A673 (cell line): ENCODE measurements at regions not wholly inside any gene's neighbourhood (a gene's known extent, or its start where the extent isn't known, plus 50 kb on each side); places are given as distances from the start of the nearest gene placed in this dataset.

Source experiments
- BruUV-seq: library from RNA; stranded (reverse); fragments of 400-500 nt; replicated peaks from 2 replicates; lab custom pipeline; 2021; lab: Mats Ljungman, UMichigan
- CTCF ChIA-PET: fragments of 300-600 bp; sonication (Branson Sonifier 250); formaldehyde crosslinking; loops from one replicate; lab custom pipeline; 2022; ENCODE audit warnings: antibody characterized with exemption; lab: Charles Lee
- POLR2A ChIA-PET: fragments of 300-600 bp; sonication (Branson Sonifier 250); formaldehyde crosslinking; loops from one replicate; lab custom pipeline; 2022; ENCODE audit warnings: antibody characterized with exemption; ENCODE audit not compliant: low non-redundant PET; lab: Charles Lee
- DNase-seq: peaks from one replicate; pipeline ENCODE4 v3.0.0-alpha.2; 2015; ENCODE audit warnings: low spot score
- H3K27ac ChIP-seq: fragments of 200-600 bp; sonication (generic); 2 replicates; pipeline ENCODE4 v1.5.1; 2016; ENCODE audit warnings: mixed run types, low read depth, mild to moderate bottlenecking, mixed read lengths, antibody characterized with exemption, low read length; ENCODE audit not compliant: poor library complexity, severe bottlenecking
- H3K27me3 ChIP-seq: fragments of 200-600 bp; sonication (generic); replicated peaks from 2 replicates; pipeline ENCODE4 v1.6.1; 2017; ENCODE audit warnings: mixed run types, low read depth, mild to moderate bottlenecking, mixed read lengths, antibody characterized with exemption, low read length; ENCODE audit not compliant: insufficient read depth, poor library complexity
- H3K36me3 ChIP-seq: fragments of 200-600 bp; sonication (generic); 2 replicates; pipeline ENCODE4 v1.6.1; 2016; ENCODE audit warnings: mixed run types, mild to moderate bottlenecking, mixed read lengths, antibody characterized with exemption, low read length; ENCODE audit not compliant: insufficient read depth, poor library complexity, severe bottlenecking
- H3K4me1 ChIP-seq: fragments of 200-600 bp; sonication (generic); 2 replicates; pipeline ENCODE4 v1.6.1; 2017; ENCODE audit warnings: mixed run types, mild to moderate bottlenecking, mixed read lengths, antibody characterized with exemption, low read length; ENCODE audit not compliant: insufficient read depth, poor library complexity, severe bottlenecking
- H3K4me3 ChIP-seq: fragments of 200-600 bp; sonication (generic); 2 replicates; pipeline ENCODE4 v1.5.1; 2016; ENCODE audit warnings: low read depth, mixed run types, mild to moderate bottlenecking, mixed read lengths, low read length; ENCODE audit not compliant: poor library complexity, severe bottlenecking
- H3K9me3 ChIP-seq: fragments of 200-600 bp; sonication (generic); 2 replicates; pipeline ENCODE4 v1.6.1; 2016; ENCODE audit warnings: mixed run types, low read depth, mild to moderate bottlenecking, mixed read lengths, antibody characterized with exemption, low read length; ENCODE audit not compliant: poor library complexity, severe bottlenecking
- EZH2 ChIP-seq: fragments of 200-600 bp; sonication (generic); IDR thresholded peaks from 2 replicates; pipeline ENCODE4 v1.6.1; 2017; ENCODE audit warnings: borderline replicate concordance, low read depth, mild to moderate bottlenecking, mixed read lengths, antibody characterized with exemption, low read length; ENCODE audit not compliant: poor library complexity, severe bottlenecking
- intact Hi-C: fragments of 100-400 bp; cut with micrococcal nuclease; formaldehyde crosslinking; loops from one replicate; pipeline ENCODE4 v1.10.0; 2022; ENCODE audit not compliant: unreplicated experiment
- TF ChIP-seq, protein P1 (sequence below): fragments of 300-800, 200-600 bp; sonication (generic); conservative IDR thresholded peaks from 2 replicates; pipeline ENCODE4 v1.5.1; 2017; ENCODE audit warnings: low read depth, mild to moderate bottlenecking, antibody characterized with exemption, low read length, moderate library complexity, mixed read lengths

DNA sequence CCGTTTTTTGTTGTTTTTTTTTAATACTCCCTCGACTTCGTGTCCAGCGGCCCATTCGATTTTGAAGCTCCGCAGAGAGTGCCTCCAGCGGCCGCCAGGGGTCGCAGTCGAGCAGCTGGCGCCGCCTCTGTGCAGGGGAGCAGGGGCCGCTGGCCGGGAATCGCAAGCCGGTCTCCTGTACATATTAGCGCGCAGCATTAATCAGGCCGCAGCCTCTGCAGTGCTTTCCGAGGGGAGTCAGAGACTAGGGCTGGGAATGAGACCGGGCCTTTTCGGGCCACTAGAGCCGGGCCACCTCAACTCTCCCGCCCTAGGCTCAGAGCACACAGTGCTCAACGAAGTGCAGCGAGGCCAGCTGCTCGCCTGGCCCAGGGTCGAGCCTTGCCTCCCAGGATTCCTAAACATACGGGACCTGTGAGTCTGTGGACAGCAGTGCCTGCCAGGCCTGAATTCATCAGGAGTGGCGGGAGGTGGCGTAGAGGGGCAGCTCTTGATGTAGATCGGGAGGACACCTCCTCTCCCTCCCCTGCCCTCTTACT lies 81.8 kb downstream of the EMP1 start:
- POLR2A ChIA-PET, result no interaction called here
- H3K27me3 ChIP-seq, result peaks cover 78% of the 10 kb centered on the region

DNA sequence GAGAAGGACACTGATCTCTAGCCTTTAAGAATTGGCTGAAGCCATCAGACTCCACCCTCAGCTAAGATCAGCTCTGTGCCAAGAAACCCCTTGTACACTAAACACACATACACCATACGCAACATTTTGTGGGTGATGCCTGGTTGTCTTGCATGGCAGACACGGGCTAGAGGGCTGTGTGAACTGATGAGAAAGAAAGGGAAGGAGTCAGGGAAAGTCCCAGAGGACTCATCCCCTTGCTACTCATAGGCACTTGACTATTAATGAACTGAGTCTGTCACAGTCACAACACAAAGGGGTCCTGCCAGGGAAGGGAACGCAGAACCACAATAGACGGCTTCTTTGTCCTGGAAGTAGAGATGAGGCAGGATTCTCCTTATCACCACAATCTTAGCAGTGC lies 80.8 kb downstream of the EMP1 start:
- intact Hi-C loops, result loop anchor here (5.0 kb wide), 1 partner anchor 890 kb away; no protein-coding TSS in a partner anchor
- DNase-seq, result no peak
- Histone ChIP-seq H3K4me3 (no peak overlapping the region), H3K27me3 (peaks cover 78% of the 10 kb centered on the region), H3K36me3 (no peaks in the 10 kb centered on the region), H3K9me3 (no peaks in the 10 kb centered on the region), H3K27ac (no peak overlapping the region), H3K4me1 (no peaks in the 10 kb centered on the region)
- POLR2A ChIA-PET, result no interaction called here
- no peak for TF ChIP-seq EZH2
- TF ChIP-seq, protein P1, sequence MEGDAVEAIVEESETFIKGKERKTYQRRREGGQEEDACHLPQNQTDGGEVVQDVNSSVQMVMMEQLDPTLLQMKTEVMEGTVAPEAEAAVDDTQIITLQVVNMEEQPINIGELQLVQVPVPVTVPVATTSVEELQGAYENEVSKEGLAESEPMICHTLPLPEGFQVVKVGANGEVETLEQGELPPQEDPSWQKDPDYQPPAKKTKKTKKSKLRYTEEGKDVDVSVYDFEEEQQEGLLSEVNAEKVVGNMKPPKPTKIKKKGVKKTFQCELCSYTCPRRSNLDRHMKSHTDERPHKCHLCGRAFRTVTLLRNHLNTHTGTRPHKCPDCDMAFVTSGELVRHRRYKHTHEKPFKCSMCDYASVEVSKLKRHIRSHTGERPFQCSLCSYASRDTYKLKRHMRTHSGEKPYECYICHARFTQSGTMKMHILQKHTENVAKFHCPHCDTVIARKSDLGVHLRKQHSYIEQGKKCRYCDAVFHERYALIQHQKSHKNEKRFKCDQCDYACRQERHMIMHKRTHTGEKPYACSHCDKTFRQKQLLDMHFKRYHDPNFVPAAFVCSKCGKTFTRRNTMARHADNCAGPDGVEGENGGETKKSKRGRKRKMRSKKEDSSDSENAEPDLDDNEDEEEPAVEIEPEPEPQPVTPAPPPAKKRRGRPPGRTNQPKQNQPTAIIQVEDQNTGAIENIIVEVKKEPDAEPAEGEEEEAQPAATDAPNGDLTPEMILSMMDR, result no peak
- CTCF ChIA-PET, result no interaction called here
- BruUV-seq, result no TSS peak

More for the DNA sequence above, 81.8 kb downstream of the EMP1 start:
- H3K36me3 ChIP-seq, result no peaks in the 10 kb centered on the region
- H3K9me3 ChIP-seq, result no peaks in the 10 kb centered on the region
- no peaks in the 10 kb centered on the region for H3K4me1 ChIP-seq
- H3K27ac ChIP-seq, result no peak overlapping the region
- no peak for TF ChIP-seq EZH2
- TF ChIP-seq, protein P1, result peak; percentile 99
- CTCF ChIA-PET, result interaction anchor here (0.6 to 1.9 kb wide), 10 partner anchors 9 to 703 kb away, joined by 3 to 10 read pairs (median 4); no protein-coding TSS in a partner anchor
- intact Hi-C loops, result loop anchor here (2.0 to 5.0 kb wide), 2 partner anchors 256 to 889 kb away; no protein-coding TSS in a partner anchor
- peak; percentile 74 for DNase-seq
- BruUV-seq, result no TSS peak
- H3K4me3 ChIP-seq, result no peak overlapping the region

DNA sequence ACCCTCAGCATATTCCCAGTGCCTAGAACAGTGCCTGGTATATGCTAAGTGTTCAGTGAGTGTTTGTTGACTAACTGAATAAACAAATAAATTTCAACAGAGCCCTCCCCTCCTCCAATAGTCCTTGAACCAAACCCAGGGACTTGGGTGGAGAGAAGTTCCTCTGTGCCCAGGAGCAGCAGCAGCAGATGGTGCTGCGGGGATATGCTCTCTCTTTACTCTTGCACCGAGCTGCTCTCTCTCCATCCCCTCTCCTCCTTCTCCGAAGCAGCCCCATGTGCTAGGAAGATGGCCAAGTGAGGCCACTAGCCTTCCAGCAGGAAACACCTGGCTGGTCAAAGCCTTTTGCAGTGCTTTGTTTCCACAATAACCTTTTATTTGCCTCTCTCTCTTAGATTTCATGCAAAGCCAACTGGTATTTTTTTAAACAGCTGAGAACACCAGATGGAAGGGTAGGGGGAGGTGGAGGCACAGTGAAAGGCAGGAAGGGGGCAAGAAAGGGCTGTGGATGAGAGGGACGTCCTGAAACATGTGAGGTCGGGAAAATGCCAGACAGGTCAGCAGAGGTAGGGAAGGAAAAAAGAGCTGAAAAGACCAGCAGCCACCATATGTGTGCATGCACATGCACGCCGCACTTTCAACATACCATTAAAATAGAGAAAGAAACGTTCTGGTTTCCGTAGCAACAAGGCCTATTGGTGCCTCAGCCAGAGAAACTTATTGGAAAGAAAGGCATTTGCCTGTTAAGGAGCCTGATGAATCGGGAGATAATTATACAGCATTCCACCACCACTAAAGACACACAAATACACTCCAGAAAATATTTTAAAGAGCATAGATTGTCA lies 78.9 kb downstream of the EMP1 start:
- no peak overlapping the region for H3K4me3 ChIP-seq
- no peaks in the 10 kb centered on the region for H3K4me1 ChIP-seq
- no peaks in the 10 kb centered on the region for H3K36me3 ChIP-seq
- ChIA-PET CTCF (no interaction called here), POLR2A (no interaction called here)
- H3K27ac ChIP-seq, result no peak overlapping the region
- no TSS peak for BruUV-seq
- intact Hi-C loops, result loop anchor here (5.0 kb wide), 1 partner anchor 892 kb away; no protein-coding TSS in a partner anchor
- TF ChIP-seq, protein P1, result no peak
- no peak for TF ChIP-seq EZH2
- DNase-seq, result no peak
- H3K27me3 ChIP-seq, result peaks cover 80% of the 10 kb centered on the region
- no peaks in the 10 kb centered on the region for H3K9me3 ChIP-seq
